ENCODE measurements at regions not wholly inside any gene's neighbourhood (a gene's known extent, or its start where the extent isn't known, plus 50 kb on each side); places are given as distances from the start of the nearest gene placed in this dataset.

- no peak for TF ChIP-seq CTCF (conservative IDR thresholded peaks at IDR 0.05 in 1 of 2, IDR thresholded peaks at IDR 0.05 in 1 of 2; ENCODE audit: low read depth in 1 of 2, low read length in 2 of 2)
- no peak for TF ChIP-seq EZH2 (IDR thresholded peaks at IDR 0.05; ENCODE audit: low read length, missing control alignments)
These were observed 112.7 kb downstream of the TMEM17 start for GRCh38 chr2:62393293-62393692.

Measured in fibroblast of lung (primary cell).